HG02642 (cell line): ENCODE measurements at regions not wholly inside any gene's neighbourhood (a gene's known extent, or its start where the extent isn't known, plus 50 kb on each side); places are given as distances from the start of the nearest gene placed in this dataset.

Source experiments
- ATAC-seq: cut with Tn5 transposase; IDR thresholded peaks from one replicate; pipeline ENCODE4 v1.9.1; 2021; ENCODE audit warnings: mild to moderate bottlenecking; ENCODE audit not compliant: unreplicated experiment, poor library complexity

DNA sequence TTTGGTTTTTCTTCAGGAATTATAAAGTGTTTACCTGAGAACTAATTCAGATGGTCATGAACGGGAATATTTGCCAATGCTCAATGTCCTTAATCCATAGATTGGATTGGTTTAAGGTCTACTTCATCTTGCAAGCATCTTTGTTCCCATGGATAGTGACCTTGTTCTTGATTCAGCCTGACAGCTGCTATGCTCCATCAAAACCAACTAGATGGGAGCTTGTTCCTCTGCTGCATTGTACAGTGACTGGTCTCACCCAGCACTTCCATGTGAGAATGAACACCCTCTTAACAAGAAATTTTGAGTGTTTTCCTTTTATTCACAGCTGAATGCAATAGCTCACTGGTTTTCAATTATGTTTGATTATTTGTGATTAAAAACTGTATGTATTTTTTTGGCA is 312.6 kb upstream of the ACTBL2 start:
- no peak for ATAC-seq

- no peak for ATAC-seq
Observed at GRCh38 chr5:57791875-57792274, 309.3 kb upstream of the ACTBL2 start.

GRCh38 chr5:57785946-57786345 is 303.3 kb upstream of the ACTBL2 start:
- no peak for ATAC-seq

GRCh38 chr5:57784121-57784520 is 301.5 kb upstream of the ACTBL2 start:
- ATAC-seq, result no peak

GRCh38 chr5:57783693-57784092 is 301.1 kb upstream of the ACTBL2 start:
- ATAC-seq, result no peak

DNA sequence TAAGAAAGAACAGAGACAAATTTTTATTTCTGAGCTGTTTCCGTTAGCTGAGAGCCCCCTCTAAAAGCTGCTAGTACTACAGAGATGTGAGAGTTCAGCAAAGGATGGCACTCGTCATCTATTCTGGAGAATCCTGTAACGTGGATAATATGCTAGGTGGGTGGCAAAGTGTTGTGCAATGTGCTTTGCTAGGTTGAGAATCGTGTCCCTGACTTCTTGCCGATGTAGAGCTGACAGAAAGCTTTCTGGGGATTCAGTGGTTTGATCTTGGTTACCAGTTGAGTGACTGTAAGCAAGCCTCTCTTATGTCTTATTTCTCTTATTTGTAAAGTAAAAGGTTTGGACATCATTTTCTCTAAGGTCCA is 298.3 kb upstream of the ACTBL2 start:
- no peak for ATAC-seq

- ATAC-seq, result no peak
Observed at GRCh38 chr5:57780306-57780960, 297.8 kb upstream of the ACTBL2 start.

GRCh38 chr5:57779383-57780223 is 297.0 kb upstream of the ACTBL2 start:
- ATAC-seq, result no peak

DNA sequence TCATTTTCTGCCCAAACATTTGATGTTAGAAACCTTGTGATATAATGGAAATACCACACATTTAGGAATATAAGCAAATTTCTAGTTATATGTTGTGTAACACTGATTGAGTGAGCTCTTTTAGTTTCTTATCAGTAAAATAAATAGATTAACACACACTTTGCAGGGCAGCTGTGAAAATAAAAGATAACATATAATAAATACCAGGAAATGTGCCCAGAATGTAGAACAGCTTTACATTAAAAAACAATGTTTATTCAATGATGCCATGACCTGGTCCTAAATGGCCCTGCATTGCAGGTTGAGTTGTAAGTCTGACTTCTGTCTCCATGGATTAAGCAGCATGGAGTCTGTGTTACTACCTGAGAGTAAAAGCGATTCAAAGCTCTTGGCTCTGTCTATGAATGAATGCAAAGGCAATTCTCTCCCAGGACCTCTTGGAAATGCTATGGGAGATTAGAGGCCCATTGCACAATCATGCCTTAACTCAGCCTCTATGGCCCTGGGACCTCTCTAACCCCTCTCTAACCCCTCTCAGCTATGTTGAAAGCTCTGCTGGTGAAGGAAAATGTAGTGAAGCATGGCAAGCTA is 296.0 kb upstream of the ACTBL2 start:
- no peak for ATAC-seq

- no peak for ATAC-seq
Observed at GRCh38 chr5:57777174-57777581, 294.6 kb upstream of the ACTBL2 start.

- ATAC-seq, result no peak
Observed at GRCh38 chr5:57776035-57776434, 293.4 kb upstream of the ACTBL2 start.

DNA sequence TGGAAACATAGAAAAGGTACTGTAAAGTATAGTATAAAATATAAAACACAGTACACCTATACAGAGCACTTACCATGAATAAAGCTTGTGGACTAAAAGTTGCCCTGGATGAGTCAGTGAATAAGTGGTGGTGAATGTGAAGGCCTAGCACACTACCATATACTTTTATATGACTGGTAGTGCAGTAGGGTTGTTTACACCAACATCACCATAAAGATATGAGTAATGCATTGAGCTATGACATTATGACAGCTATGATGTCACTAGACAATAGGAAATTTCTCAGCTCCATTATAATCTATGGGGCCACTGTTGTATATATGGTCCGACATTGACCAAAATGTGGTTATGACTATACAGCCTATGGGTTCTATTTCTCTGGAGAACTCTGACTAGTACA is 291.8 kb upstream of the ACTBL2 start:
- ATAC-seq, result no peak

DNA sequence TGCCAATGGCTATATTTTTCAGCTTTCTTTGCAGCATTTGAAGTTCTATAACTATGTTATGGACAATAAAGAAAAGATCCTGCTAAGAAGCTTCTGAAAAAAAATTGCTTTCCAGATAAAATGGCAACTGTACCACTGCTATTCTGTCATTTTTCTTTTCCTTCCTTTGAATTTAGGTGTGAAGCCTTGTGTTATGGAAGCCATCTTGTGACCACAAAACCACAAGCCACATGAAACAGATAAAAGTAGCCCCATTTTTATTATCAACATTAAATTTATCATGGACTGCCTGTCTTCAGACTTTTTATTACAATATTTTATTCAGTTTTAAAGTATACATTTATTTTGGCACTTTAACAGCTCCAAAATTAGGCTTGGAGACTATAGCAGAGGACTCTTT is 289.9 kb upstream of the ACTBL2 start:
- ATAC-seq, result no peak

DNA sequence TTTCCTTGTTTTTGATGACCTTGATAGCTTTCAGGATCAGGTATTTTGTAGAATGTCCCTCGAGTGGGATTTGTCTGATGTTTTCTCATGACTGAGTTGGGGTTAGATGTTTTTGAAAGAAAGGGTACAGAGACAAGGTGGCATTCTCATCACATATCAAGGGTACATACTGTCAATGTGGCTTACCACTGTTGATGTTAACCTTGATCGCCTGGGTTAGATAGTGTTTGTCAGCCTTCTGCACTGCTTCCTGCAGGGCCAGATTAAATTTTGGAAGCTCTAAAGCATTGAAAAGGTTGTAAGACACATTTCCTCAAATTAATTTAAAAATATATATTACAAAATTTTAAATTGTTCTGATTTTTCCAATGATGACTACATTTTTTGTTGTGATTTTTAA is 287.4 kb upstream of the ACTBL2 start:
- no peak for ATAC-seq

GRCh38 chr5:57768745-57769144 is 286.1 kb upstream of the ACTBL2 start:
- no peak for ATAC-seq

DNA sequence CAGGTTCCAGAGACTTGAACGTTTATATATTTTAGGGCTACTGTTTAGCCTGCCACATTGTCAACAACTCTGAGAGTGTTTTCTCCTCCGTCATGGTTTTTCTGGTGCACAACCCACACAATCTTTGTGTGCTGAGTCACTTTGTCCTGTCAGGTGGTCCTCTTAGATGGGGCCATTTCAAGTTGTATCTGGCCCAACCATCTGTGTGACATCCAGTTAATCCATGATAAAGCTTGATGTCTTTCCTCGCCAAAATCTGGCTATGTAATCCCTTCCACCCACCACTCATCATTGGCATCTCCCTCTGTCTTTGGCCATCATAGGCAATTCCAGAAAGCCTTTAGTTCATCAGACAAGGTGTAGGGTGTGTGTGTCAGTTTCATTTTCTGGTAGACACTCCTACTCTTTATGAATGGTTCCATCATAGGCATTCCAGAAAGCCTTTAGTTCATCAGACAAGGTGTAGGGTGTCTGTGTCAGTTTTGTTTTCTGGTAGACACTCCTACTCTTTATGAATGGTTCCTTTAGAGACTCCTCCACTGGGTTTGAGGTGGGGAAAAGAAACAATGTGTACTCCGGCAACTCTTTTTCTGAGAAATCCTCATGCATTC is 282.0 kb upstream of the ACTBL2 start:
- ATAC-seq, result no peak

DNA sequence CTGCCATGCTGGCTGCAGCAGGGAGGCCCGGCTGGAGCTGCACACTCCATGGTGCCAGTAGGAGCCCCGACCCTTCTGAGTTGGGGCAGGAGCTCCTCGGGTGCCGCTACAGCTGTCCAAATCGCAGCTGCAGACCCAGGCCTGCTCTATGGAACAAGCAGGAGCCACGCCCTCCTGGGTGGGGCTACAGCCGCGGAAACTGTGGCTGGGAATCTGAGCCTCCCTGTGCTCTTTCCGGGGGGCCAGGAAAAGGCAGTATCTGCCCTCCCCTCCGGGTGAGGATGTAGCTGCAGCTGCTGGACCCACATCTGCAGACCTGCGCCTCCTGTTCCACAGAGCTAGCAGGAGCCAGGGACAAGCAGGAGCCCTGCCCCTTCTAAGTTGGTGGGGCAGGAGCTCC is 278.9 kb upstream of the ACTBL2 start:
- no peak for ATAC-seq

GRCh38 chr5:57754616-57755015 is 272.0 kb upstream of the ACTBL2 start:
- ATAC-seq, result no peak

- no peak for ATAC-seq
Observed at GRCh38 chr5:57753446-57753845, 270.8 kb upstream of the ACTBL2 start.

- ATAC-seq, result no peak
Observed at GRCh38 chr5:57751710-57752109, 269.1 kb upstream of the ACTBL2 start.

GRCh38 chr5:57750891-57751290 is 268.3 kb upstream of the ACTBL2 start:
- ATAC-seq, result no peak
